ENCODE measurements at regions not wholly inside any gene's neighbourhood (a gene's known extent, or its start where the extent isn't known, plus 50 kb on each side); places are given as distances from the start of the nearest gene placed in this dataset.

- no peak overlapping the region for H3K27ac ChIP-seq
- ATAC-seq: no peak
- H3K36me3 ChIP-seq: no peaks in the 10 kb centered on the region
- no peaks in the 10 kb centered on the region for H3K27me3 ChIP-seq
- no peak for TF ChIP-seq POLR2A (IDR thresholded peaks at IDR 0.05)
- no peaks in the 10 kb centered on the region for H3K4me1 ChIP-seq
- WGBS, 2 donors (ENCODE audit: low coverage in 1 of 2): 0 to 15% methylated on average over 1 of the region's 1 CpG
- no peaks in the 10 kb centered on the region for H3K9me3 ChIP-seq
- H3K4me3 ChIP-seq: no peak overlapping the region
Observed at GRCh38 chr5:100418231-100418630, 116.9 kb upstream of the FAM174A start.

- H3K9me3 ChIP-seq: no peaks in the 10 kb centered on the region
- WGBS, 2 donors (ENCODE audit: low coverage in 1 of 2): 29 to 39% methylated on average over 2 to 3 of the region's 3 CpGs
- H3K27me3 ChIP-seq: no peaks in the 10 kb centered on the region
- no peaks in the 10 kb centered on the region for H3K36me3 ChIP-seq
- no peak overlapping the region for H3K4me3 ChIP-seq
- no peak overlapping the region for H3K27ac ChIP-seq
- no peak for ATAC-seq
- TF ChIP-seq EP300 (IDR thresholded peaks at IDR 0.05): no peak
- no peak for TF ChIP-seq POLR2AphosphoS5 (IDR thresholded peaks at IDR 0.05)
- TF ChIP-seq POLR2A (IDR thresholded peaks at IDR 0.05): no peak
- TF ChIP-seq CTCF (IDR thresholded peaks at IDR 0.05): no peak
- H3K4me1 ChIP-seq: no peaks in the 10 kb centered on the region
Observed at GRCh38 chr5:100409660-100410151, 125.5 kb upstream of the FAM174A start.

- no peak for ATAC-seq
- Histone ChIP-seq H3K9me3 (no peaks in the 10 kb centered on the region), H3K4me1 (no peaks in the 10 kb centered on the region), H3K27ac (no peak overlapping the region), H3K36me3 (no peaks in the 10 kb centered on the region), H3K27me3 (no peaks in the 10 kb centered on the region), H3K4me3 (no peak overlapping the region)
- TF ChIP-seq POLR2AphosphoS5 (IDR thresholded peaks at IDR 0.05) (no peak), POLR2A (IDR thresholded peaks at IDR 0.05) (no peak), EP300 (IDR thresholded peaks at IDR 0.05) (no peak), CTCF (IDR thresholded peaks at IDR 0.05) (no peak)
- 95 to 97% methylated on average over 3 of the region's 3 CpGs for WGBS, 2 donors (ENCODE audit: low coverage in 1 of 2)
Observed at GRCh38 chr5:100407053-100407452, 128.1 kb upstream of the FAM174A start.

GRCh38 chr5:100406640-100407039 lies 128.5 kb upstream of the FAM174A start:
- ATAC-seq: no peak
- no peak overlapping the region for H3K27ac ChIP-seq
- H3K4me1 ChIP-seq: no peaks in the 10 kb centered on the region
- WGBS, 2 donors (ENCODE audit: low coverage in 1 of 2): 7 to 28% methylated on average over 2 of the region's 2 CpGs
- TF ChIP-seq CTCF (IDR thresholded peaks at IDR 0.05) (no peak), POLR2A (IDR thresholded peaks at IDR 0.05) (no peak), EP300 (IDR thresholded peaks at IDR 0.05) (no peak), POLR2AphosphoS5 (IDR thresholded peaks at IDR 0.05) (no peak)
- no peaks in the 10 kb centered on the region for H3K9me3 ChIP-seq
- H3K4me3 ChIP-seq: no peak overlapping the region
- H3K27me3 ChIP-seq: no peaks in the 10 kb centered on the region
- H3K36me3 ChIP-seq: no peaks in the 10 kb centered on the region

- H3K27me3 ChIP-seq: no peaks in the 10 kb centered on the region
- ATAC-seq: no peak
- no peak overlapping the region for H3K4me3 ChIP-seq
- TF ChIP-seq POLR2A (IDR thresholded peaks at IDR 0.05) (no peak), EP300 (IDR thresholded peaks at IDR 0.05) (no peak), CTCF (IDR thresholded peaks at IDR 0.05) (no peak), POLR2AphosphoS5 (IDR thresholded peaks at IDR 0.05) (no peak)
- no peaks in the 10 kb centered on the region for H3K36me3 ChIP-seq
- no peaks in the 10 kb centered on the region for H3K4me1 ChIP-seq
- H3K27ac ChIP-seq: no peak overlapping the region
- no peaks in the 10 kb centered on the region for H3K9me3 ChIP-seq
- 47 to 59% methylated on average over 5 of the region's 5 CpGs for WGBS, 2 donors (ENCODE audit: low coverage in 1 of 2)
Observed at GRCh38 chr5:100402071-100402470, 133.1 kb upstream of the FAM174A start.
